ENCODE measurements at regions not wholly inside any gene's neighbourhood (a gene's known extent, or its start where the extent isn't known, plus 50 kb on each side); places are given as distances from the start of the nearest gene placed in this dataset.

DNA sequence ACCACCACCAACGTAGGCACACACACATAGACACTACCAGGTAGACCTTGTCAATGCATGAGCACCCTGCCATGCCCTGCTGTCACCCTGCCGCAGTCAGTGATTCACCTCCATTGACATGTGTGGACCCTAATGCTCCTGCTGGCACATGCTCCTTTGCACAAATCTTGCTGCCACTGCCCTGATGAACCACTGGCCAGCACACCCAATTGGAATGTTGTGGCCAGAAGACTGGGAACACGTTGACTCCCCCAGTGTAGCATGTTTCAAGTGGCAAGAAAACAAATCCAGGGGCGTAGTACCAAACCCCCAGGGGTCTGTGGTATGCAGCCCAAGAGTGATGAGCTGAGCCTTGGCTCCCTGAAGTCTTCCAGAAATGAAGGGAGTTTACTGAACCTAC, 486.4 kb upstream of the KIF2B start:
- no peak for DNase-seq (ENCODE audit: low read depth)
- H3K4me3 ChIP-seq (ENCODE audit: low read depth, low read length) = no peak overlapping the region
- TF ChIP-seq, protein P1, sequence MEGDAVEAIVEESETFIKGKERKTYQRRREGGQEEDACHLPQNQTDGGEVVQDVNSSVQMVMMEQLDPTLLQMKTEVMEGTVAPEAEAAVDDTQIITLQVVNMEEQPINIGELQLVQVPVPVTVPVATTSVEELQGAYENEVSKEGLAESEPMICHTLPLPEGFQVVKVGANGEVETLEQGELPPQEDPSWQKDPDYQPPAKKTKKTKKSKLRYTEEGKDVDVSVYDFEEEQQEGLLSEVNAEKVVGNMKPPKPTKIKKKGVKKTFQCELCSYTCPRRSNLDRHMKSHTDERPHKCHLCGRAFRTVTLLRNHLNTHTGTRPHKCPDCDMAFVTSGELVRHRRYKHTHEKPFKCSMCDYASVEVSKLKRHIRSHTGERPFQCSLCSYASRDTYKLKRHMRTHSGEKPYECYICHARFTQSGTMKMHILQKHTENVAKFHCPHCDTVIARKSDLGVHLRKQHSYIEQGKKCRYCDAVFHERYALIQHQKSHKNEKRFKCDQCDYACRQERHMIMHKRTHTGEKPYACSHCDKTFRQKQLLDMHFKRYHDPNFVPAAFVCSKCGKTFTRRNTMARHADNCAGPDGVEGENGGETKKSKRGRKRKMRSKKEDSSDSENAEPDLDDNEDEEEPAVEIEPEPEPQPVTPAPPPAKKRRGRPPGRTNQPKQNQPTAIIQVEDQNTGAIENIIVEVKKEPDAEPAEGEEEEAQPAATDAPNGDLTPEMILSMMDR (IDR thresholded peaks at IDR 0.05; ENCODE audit: low read depth, low read length) = no peak
- TF ChIP-seq MAX (IDR thresholded peaks at IDR 0.05; ENCODE audit: low read depth, low read length) (no peak), MYC (IDR thresholded peaks at IDR 0.05; ENCODE audit: low read depth, low read length) (no peak), POLR2A (IDR thresholded peaks at IDR 0.05; ENCODE audit: extremely low read depth, insufficient read length) (no peak)

- TF ChIP-seq POLR2A (IDR thresholded peaks at IDR 0.05; ENCODE audit: extremely low read depth, insufficient read length) (no peak), MYC (IDR thresholded peaks at IDR 0.05; ENCODE audit: low read depth, low read length) (no peak), MAX (IDR thresholded peaks at IDR 0.05; ENCODE audit: low read depth, low read length) (no peak)
- TF ChIP-seq, protein P1 (IDR thresholded peaks at IDR 0.05; ENCODE audit: low read depth, low read length) = no peak
- no peak for DNase-seq (ENCODE audit: low read depth)
- no peak overlapping the region for H3K4me3 ChIP-seq (ENCODE audit: low read depth, low read length)
Observed at GRCh38 chr17:53335443-53335842, 487.3 kb upstream of the KIF2B start.

DNA sequence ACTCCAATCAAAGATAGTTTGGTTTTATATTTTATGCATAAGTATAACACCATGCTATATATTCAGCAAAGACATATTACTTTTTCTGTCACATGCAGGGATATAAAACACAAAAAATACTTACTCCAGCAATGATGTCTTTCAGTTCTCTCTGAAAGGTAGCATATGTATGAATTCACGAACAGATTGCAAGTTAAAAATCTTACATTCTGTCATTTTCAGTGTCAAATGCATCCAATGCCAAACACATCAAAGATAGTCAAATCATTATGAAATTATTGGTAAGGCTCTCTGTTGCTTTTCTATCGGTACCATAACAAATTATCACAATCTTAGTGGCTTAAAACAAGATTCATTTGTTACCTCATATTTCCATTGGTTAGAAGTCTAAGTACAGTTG, 492.0 kb upstream of the KIF2B start:
- TF ChIP-seq POLR2A (IDR thresholded peaks at IDR 0.05; ENCODE audit: extremely low read depth, insufficient read length) = no peak
- no peak for TF ChIP-seq MAX (IDR thresholded peaks at IDR 0.05; ENCODE audit: low read depth, low read length)
- no peak for TF ChIP-seq MYC (IDR thresholded peaks at IDR 0.05; ENCODE audit: low read depth, low read length)
- TF ChIP-seq, protein P1 (IDR thresholded peaks at IDR 0.05; ENCODE audit: low read depth, low read length) = no peak
- DNase-seq (ENCODE audit: low read depth) = no peak
- no peak overlapping the region for H3K4me3 ChIP-seq (ENCODE audit: low read depth, low read length)

GRCh38 chr17:53321651-53322050, 501.1 kb upstream of the KIF2B start:
- no peak overlapping the region for H3K4me3 ChIP-seq (ENCODE audit: low read depth, low read length)
- TF ChIP-seq, protein P1 (IDR thresholded peaks at IDR 0.05; ENCODE audit: low read depth, low read length) = no peak
- TF ChIP-seq MAX (IDR thresholded peaks at IDR 0.05; ENCODE audit: low read depth, low read length) = no peak
- no peak for DNase-seq (ENCODE audit: low read depth)

DNA sequence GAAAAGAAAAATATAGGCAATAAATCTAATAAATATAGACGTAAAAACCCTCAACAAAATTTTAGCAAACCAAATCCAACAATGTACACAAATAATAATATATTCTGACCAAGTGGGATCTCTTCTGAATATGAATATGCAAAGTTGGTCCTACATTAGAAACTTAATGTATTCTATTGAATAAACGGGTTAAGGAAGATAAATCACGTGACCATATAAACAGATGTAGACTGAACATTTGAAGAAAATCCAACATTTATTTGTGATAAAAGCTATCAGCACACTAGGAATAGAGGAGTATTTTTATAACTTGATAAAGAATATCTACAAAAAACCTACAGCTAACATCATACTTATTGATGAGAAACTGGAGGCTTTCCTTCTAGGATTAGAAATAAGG, 502.8 kb upstream of the KIF2B start:
- DNase-seq (ENCODE audit: low read depth) = no peak
- TF ChIP-seq MAX (IDR thresholded peaks at IDR 0.05; ENCODE audit: low read depth, low read length) (no peak), MYC (IDR thresholded peaks at IDR 0.05; ENCODE audit: low read depth, low read length) (no peak), POLR2A (IDR thresholded peaks at IDR 0.05; ENCODE audit: extremely low read depth, insufficient read length) (no peak)
- TF ChIP-seq, protein P1 (IDR thresholded peaks at IDR 0.05; ENCODE audit: low read depth, low read length) = no peak
- H3K4me3 ChIP-seq (ENCODE audit: low read depth, low read length) = no peak overlapping the region

GRCh38 chr17:53316988-53317387, 505.7 kb upstream of the KIF2B start:
- no peak for DNase-seq (ENCODE audit: low read depth)
- TF ChIP-seq MAX (IDR thresholded peaks at IDR 0.05; ENCODE audit: low read depth, low read length) (no peak), MYC (IDR thresholded peaks at IDR 0.05; ENCODE audit: low read depth, low read length) (no peak), POLR2A (IDR thresholded peaks at IDR 0.05; ENCODE audit: extremely low read depth, insufficient read length) (no peak)
- TF ChIP-seq, protein P1 (IDR thresholded peaks at IDR 0.05; ENCODE audit: low read depth, low read length) = no peak
- no peak overlapping the region for H3K4me3 ChIP-seq (ENCODE audit: low read depth, low read length)
